Loucy (cell line): ENCODE measurements at regions not wholly inside any gene's neighbourhood (a gene's known extent, or its start where the extent isn't known, plus 50 kb on each side); places are given as distances from the start of the nearest gene placed in this dataset.
A peak's percentile ranks its signal among the peaks of the same experiment; 100 is the strongest.

ENCODE experiments used
- H2AFZ ChIP-seq: fragments of 200-600 bp; sonication (generic); 2 replicates; pipeline ENCODE4 v1.6.0; 2016; ENCODE audit warnings: antibody characterized with exemption, mild to moderate bottlenecking, low read length, moderate library complexity
- H3F3A ChIP-seq: fragments of 200-600 bp; 2 replicates; pipeline ENCODE4 v1.6.0; 2016; ENCODE audit warnings: antibody characterized with exemption, low read depth, mild to moderate bottlenecking
- H3K27me3 ChIP-seq: fragments of 200-600 bp; sonication (generic); 2 replicates; pipeline ENCODE4 v1.6.1; 2014; ENCODE audit warnings: low read length, mild to moderate bottlenecking; ENCODE audit not compliant: insufficient read depth, poor library complexity, severe bottlenecking
- H3K36me3 ChIP-seq: fragments of 200-600 bp; sonication (generic); 2 replicates; pipeline ENCODE4 v1.6.1; 2016; ENCODE audit warnings: low read length; ENCODE audit not compliant: insufficient read depth
- H3K4me1 ChIP-seq: fragments of 200-600 bp; sonication (generic); 2 replicates; pipeline ENCODE4 v1.5.1; 2014; ENCODE audit warnings: low read length, mild to moderate bottlenecking; ENCODE audit not compliant: insufficient read depth, poor library complexity, severe bottlenecking
- H3K4me2 ChIP-seq: fragments of 200-600 bp; sonication (generic); 2 replicates; pipeline ENCODE4 v1.6.0; 2014; ENCODE audit warnings: antibody characterized with exemption, low read length, low read depth, mild to moderate bottlenecking; ENCODE audit not compliant: poor library complexity, severe bottlenecking
- H3K4me3 ChIP-seq: fragments of 200-600 bp; sonication (generic); 2 replicates; pipeline ENCODE4 v1.5.1; 2014; ENCODE audit warnings: low read length, mild to moderate bottlenecking, mixed read lengths; ENCODE audit not compliant: poor library complexity, severe bottlenecking
- H3K79me2 ChIP-seq: fragments of 200-600 bp; sonication (generic); 2 replicates; pipeline ENCODE4 v1.6.1; 2014; ENCODE audit warnings: low read length; ENCODE audit not compliant: insufficient read depth
- H3K9ac ChIP-seq: fragments of 200-600 bp; sonication (generic); 2 replicates; pipeline ENCODE4 v1.6.0; 2014; ENCODE audit warnings: mild to moderate bottlenecking, low read depth, low read length, moderate library complexity; ENCODE audit not compliant: poor library complexity, severe bottlenecking
- H3K9me2 ChIP-seq: fragments of 200-600 bp; sonication (generic); replicated peaks from 2 replicates; pipeline ENCODE4 v1.6.1; 2016; ENCODE audit warnings: low read depth, low read length, mixed read lengths
- H3K9me3 ChIP-seq: fragments of 200-600 bp; sonication (generic); 2 replicates; pipeline ENCODE4 v1.6.1; 2014; ENCODE audit warnings: mild to moderate bottlenecking, antibody characterized with exemption, low read length, low read depth; ENCODE audit not compliant: insufficient read depth
- H4K20me1 ChIP-seq: fragments of 200-600 bp; sonication (generic); 2 replicates; pipeline ENCODE4 v1.6.0; 2014; ENCODE audit warnings: antibody characterized with exemption, low read length, mild to moderate bottlenecking; ENCODE audit not compliant: insufficient read depth, poor library complexity, severe bottlenecking
- EZH2phosphoT487 ChIP-seq: fragments of 200-600 bp; IDR thresholded peaks from 2 replicates; pipeline ENCODE4 v1.6.1; 2018; ENCODE audit warnings: antibody characterized with exemption, mild to moderate bottlenecking, moderate library complexity, borderline replicate concordance
- TF ChIP-seq, protein P1 (sequence below): fragments of 200-600 bp; sonication (generic); conservative IDR thresholded peaks from 2 replicates; pipeline ENCODE4 v1.5.1; 2014; ENCODE audit warnings: mild to moderate bottlenecking, antibody characterized with exemption, low read length

DNA sequence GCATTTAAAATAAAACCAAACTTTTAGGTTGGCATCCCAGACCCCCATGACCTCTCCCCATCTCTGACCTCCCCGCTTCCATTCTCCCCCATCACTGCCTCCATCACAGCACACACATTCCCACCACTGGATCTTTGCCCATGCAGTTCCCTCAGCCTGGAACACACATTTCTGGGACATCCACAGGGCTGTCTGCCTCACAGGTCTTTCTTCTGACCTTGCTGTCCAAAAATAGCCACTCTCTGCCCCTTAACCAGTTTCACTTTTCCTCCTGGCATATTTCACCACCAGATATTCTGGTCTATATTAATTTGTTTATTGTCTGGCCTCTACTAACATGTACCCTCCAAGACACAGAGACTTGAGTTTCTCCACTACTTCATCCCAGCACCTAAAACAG lies 75.2 kb upstream of the PRDM11 start:
- H3K79me2 ChIP-seq = no peaks in the 10 kb centered on the region
- no peaks in the 10 kb centered on the region for H3K36me3 ChIP-seq
- no peak overlapping the region for H3K9ac ChIP-seq
- no peak overlapping the region for H3K4me3 ChIP-seq
- no peaks in the 10 kb centered on the region for H3K9me2 ChIP-seq
- no peaks in the 10 kb centered on the region for H4K20me1 ChIP-seq
- H2AFZ ChIP-seq = no peak overlapping the region
- H3K4me1 ChIP-seq = peaks cover 17% of the 10 kb centered on the region
- no peaks in the 10 kb centered on the region for H3K27me3 ChIP-seq
- no peaks in the 10 kb centered on the region for H3F3A ChIP-seq
- H3K4me2 ChIP-seq = no peak overlapping the region
- TF ChIP-seq, protein P1, sequence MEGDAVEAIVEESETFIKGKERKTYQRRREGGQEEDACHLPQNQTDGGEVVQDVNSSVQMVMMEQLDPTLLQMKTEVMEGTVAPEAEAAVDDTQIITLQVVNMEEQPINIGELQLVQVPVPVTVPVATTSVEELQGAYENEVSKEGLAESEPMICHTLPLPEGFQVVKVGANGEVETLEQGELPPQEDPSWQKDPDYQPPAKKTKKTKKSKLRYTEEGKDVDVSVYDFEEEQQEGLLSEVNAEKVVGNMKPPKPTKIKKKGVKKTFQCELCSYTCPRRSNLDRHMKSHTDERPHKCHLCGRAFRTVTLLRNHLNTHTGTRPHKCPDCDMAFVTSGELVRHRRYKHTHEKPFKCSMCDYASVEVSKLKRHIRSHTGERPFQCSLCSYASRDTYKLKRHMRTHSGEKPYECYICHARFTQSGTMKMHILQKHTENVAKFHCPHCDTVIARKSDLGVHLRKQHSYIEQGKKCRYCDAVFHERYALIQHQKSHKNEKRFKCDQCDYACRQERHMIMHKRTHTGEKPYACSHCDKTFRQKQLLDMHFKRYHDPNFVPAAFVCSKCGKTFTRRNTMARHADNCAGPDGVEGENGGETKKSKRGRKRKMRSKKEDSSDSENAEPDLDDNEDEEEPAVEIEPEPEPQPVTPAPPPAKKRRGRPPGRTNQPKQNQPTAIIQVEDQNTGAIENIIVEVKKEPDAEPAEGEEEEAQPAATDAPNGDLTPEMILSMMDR = no peak
- no peak for TF ChIP-seq EZH2phosphoT487
- no peaks in the 10 kb centered on the region for H3K9me3 ChIP-seq

DNA sequence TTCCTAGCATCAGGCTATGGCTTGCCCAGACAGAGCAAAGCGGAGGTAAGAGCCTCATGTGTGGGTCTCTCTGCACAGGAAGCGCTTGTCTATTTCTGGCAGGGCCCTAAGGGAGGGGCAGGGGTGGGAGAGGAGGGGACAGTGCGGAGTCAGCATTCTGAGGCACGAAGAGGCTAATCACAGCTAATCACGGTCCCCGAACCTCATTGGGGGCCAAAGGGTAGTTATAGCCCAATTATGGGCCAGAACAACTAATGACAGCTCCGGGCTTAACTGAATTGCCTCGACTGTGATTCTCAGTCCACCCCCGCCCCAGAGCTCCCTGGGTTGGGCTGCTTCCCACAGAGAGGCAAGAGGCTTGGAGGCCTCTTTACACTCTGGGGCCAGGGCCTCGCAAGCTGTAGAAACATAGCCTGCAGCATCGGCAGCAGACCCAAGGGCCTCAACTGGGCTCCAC lies 72.7 kb upstream of the PRDM11 start:
- H3K9ac ChIP-seq = peak overlapping the region; percentile 51
- no peaks in the 10 kb centered on the region for H4K20me1 ChIP-seq
- H3F3A ChIP-seq = no peaks in the 10 kb centered on the region
- no peak overlapping the region for H3K4me3 ChIP-seq
- H3K9me2 ChIP-seq = no peaks in the 10 kb centered on the region
- peaks cover 32% of the 10 kb centered on the region for H3K4me1 ChIP-seq
- H3K27me3 ChIP-seq = no peaks in the 10 kb centered on the region
- H3K9me3 ChIP-seq = no peaks in the 10 kb centered on the region
- no peaks in the 10 kb centered on the region for H3K79me2 ChIP-seq
- peak overlapping the region; percentile 50 for H3K4me2 ChIP-seq
- TF ChIP-seq, protein P1 = no peak
- no peak for TF ChIP-seq EZH2phosphoT487
- no peaks in the 10 kb centered on the region for H3K36me3 ChIP-seq
- H2AFZ ChIP-seq = no peak overlapping the region

DNA sequence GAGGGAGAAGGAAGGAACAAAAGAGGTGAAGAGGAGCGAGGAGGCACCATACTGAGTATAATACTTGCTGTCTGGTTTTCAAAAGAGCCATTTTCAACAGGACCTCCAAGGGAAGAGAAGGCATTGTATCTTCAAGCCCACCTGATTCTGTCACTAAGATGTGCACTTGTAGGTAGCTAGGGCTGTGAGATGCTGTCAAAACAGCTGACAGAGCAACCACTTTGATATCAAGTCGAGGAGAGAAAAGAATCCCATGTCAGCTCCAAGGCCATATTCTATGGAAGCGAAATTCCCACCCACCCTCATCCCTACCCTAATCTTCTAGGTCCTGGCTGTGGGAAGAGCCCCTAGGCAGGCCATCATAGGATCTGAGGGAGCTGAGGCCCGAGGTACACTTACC lies 70.9 kb upstream of the PRDM11 start:
- H3K4me2 ChIP-seq = no peak overlapping the region
- H3K9me3 ChIP-seq = no peaks in the 10 kb centered on the region
- peaks cover 49% of the 10 kb centered on the region for H3K4me1 ChIP-seq
- no peaks in the 10 kb centered on the region for H3K27me3 ChIP-seq
- H3K79me2 ChIP-seq = no peaks in the 10 kb centered on the region
- no peaks in the 10 kb centered on the region for H3F3A ChIP-seq
- no peak overlapping the region for H3K9ac ChIP-seq
- no peak for TF ChIP-seq EZH2phosphoT487
- TF ChIP-seq, protein P1 = no peak
- H2AFZ ChIP-seq = no peak overlapping the region
- no peak overlapping the region for H3K4me3 ChIP-seq
- H3K36me3 ChIP-seq = no peaks in the 10 kb centered on the region
- no peaks in the 10 kb centered on the region for H3K9me2 ChIP-seq
- H4K20me1 ChIP-seq = no peaks in the 10 kb centered on the region
